CD4-positive, alpha-beta T cell (primary cell): ENCODE measurements at regions not wholly inside any gene's neighbourhood (a gene's known extent, or its start where the extent isn't known, plus 50 kb on each side); places are given as distances from the start of the nearest gene placed in this dataset.

ENCODE experiments used
- ATAC-seq: fragments of 200-7000 bp; cut with Tn5 transposase; one replicate; pipeline ENCODE4 v1.10.0; 2022; ENCODE audit warnings: mild to moderate bottlenecking; ENCODE audit not compliant: poor library complexity
- CTCF ChIA-PET: fragments of 350-600 bp; sonication (Branson Sonifier 250); formaldehyde crosslinking; loops from one replicate; lab custom pipeline; 2021; ENCODE audit warnings: antibody characterized with exemption, inconsistent platforms; lab: Charles Lee
- POLR2A ChIA-PET: fragments of 350-600 bp; sonication (Branson Sonifier 250); formaldehyde crosslinking; loops from one replicate; lab custom pipeline; 2021; ENCODE audit warnings: antibody characterized with exemption, inconsistent platforms; lab: Charles Lee
- DNase-seq, 14 experiments: peaks; one replicate each; pipeline ENCODE4 v3.0.0-alpha.2; 2013 to 2020; ENCODE audit warnings: mixed read lengths in 2 of 14
- H3K27ac ChIP-seq, 2 donors: one replicate each; pipeline versions ENCODE4 v1.5.1 to v1.7.0; 2013; ENCODE audit warnings: low read length in 2 of 2, low read depth in 1 of 2, mild to moderate bottlenecking in 1 of 2
- H3K27me3 ChIP-seq, 2 experiments: 1 replicate in 1 of 2; 2 replicates in 1 of 2; pipeline versions ENCODE4 v1.6.1 to v1.7.0; 2013; ENCODE audit warnings: low read length in 2 of 2, control low read depth in 1 of 2, mild to moderate bottlenecking in 1 of 2, moderate library complexity in 1 of 2; ENCODE audit not compliant: insufficient read depth in 2 of 2, control insufficient read depth in 1 of 2
- H3K36me3 ChIP-seq: one replicate; pipeline ENCODE4 v1.6.1; 2013; ENCODE audit warnings: low read length, control low read depth; ENCODE audit not compliant: insufficient read depth
- H3K4me1 ChIP-seq: one replicate; pipeline ENCODE4 v1.6.1; 2013; ENCODE audit warnings: low read length, control low read depth; ENCODE audit not compliant: insufficient read depth
- H3K4me3 ChIP-seq: one replicate; pipeline ENCODE4 v1.5.1; 2013; ENCODE audit warnings: mild to moderate bottlenecking, low read length, moderate library complexity
- H3K9me3 ChIP-seq, 2 experiments: 1 replicate in 1 of 2; 2 replicates in 1 of 2; pipeline versions ENCODE4 v1.6.1 to v1.7.0; 2013; ENCODE audit warnings: low read length in 2 of 2, mild to moderate bottlenecking in 2 of 2, control low read depth in 1 of 2, moderate library complexity in 1 of 2; ENCODE audit not compliant: control insufficient read depth in 1 of 2, insufficient read depth in 1 of 2
- H3K27ac Mint-ChIP-seq: one replicate; pipeline ENCODE4 v1.8.0; 2020; ENCODE audit warnings: mixed read lengths
- H3K27me3 Mint-ChIP-seq: one replicate; pipeline ENCODE4 v1.8.0; 2021; ENCODE audit warnings: mixed read lengths
- H3K36me3 Mint-ChIP-seq: one replicate; pipeline ENCODE4 v1.8.0; 2021; ENCODE audit warnings: low read depth, mixed read lengths
- H3K4me1 Mint-ChIP-seq: one replicate; pipeline ENCODE4 v1.8.0; 2021; ENCODE audit warnings: low read depth, mixed read lengths
- H3K4me3 Mint-ChIP-seq: one replicate; pipeline ENCODE4 v1.8.0; 2020; ENCODE audit warnings: mild to moderate bottlenecking, mixed read lengths
- H3K9me3 Mint-ChIP-seq: one replicate; pipeline ENCODE4 v1.8.0; 2020; ENCODE audit warnings: mixed read lengths
- intact Hi-C, 2 experiments: fragments of 100-400 bp; cut with DNase I in 1 of 2; cut with micrococcal nuclease in 1 of 2; formaldehyde crosslinking; loops; one replicate each; pipeline versions ENCODE4 v1.15.1 to v1.9.0; 2023 to 2025; cut with DNase I, micrococcal nuclease
- TF ChIP-seq, protein P1 (sequence below): fragments of 200-600 bp; IDR thresholded peaks from one replicate; pipeline ENCODE4 v1.8.0; 2022; ENCODE audit warnings: antibody characterized with exemption, mild to moderate bottlenecking

DNA sequence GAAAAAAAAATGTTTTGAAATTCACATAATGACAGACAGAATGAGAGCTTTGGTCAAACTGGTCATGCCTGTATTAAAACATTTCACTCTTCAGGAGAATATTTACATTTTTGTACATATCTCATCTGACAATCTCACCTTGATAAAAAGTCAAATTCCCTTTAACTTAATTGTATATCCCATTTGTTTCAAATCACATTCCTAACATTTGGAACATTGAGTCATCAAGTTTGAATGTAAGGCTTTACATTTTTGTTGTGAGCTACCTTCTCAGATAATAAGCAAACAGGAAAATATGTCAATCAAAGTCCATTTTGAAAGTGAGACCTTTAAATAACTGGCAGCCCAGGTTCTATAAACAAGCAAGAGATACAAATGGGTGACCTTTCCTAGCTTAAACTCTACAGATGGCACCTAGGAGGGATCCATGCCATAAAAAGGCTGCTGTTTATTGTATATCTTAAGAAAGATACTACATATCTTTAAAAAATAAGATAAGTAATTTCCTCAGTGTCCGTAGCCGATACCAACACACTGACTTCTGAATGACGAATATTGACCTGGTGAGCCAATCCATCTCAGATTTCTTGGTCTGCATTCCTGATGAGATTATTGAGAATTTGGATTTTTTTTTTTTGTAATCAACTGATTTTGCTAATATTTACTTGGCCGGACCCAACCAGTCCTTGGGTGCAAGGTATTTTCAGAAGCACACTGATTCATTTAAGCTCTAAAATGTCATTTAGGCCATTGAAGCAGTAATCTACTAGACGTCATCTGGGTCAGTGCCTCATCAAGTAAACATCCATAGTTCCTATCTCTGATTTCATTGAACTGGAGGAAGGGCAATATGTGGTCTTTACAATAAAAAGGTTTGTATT, 259.6 kb downstream of the BTG1 start:
- intact Hi-C loops, result no loop called here
- TF ChIP-seq, protein P1, sequence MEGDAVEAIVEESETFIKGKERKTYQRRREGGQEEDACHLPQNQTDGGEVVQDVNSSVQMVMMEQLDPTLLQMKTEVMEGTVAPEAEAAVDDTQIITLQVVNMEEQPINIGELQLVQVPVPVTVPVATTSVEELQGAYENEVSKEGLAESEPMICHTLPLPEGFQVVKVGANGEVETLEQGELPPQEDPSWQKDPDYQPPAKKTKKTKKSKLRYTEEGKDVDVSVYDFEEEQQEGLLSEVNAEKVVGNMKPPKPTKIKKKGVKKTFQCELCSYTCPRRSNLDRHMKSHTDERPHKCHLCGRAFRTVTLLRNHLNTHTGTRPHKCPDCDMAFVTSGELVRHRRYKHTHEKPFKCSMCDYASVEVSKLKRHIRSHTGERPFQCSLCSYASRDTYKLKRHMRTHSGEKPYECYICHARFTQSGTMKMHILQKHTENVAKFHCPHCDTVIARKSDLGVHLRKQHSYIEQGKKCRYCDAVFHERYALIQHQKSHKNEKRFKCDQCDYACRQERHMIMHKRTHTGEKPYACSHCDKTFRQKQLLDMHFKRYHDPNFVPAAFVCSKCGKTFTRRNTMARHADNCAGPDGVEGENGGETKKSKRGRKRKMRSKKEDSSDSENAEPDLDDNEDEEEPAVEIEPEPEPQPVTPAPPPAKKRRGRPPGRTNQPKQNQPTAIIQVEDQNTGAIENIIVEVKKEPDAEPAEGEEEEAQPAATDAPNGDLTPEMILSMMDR, result no peak
- H3K4me3 Mint-ChIP-seq, result no peak overlapping the region
- DNase-seq, result no peak
- H3K9me3 Mint-ChIP-seq, result no peaks in the 10 kb centered on the region
- POLR2A ChIA-PET, result interaction anchor here (3.2 kb wide), 1 partner anchor 8 kb away, joined by 15 read pairs; no protein-coding TSS in a partner anchor
- no peaks in the 10 kb centered on the region for H3K36me3 Mint-ChIP-seq
- H3K27ac ChIP-seq, result no peak overlapping the region
- no peaks in the 10 kb centered on the region for H3K27me3 Mint-ChIP-seq
- no peak for ATAC-seq
- no peaks in the 10 kb centered on the region for H3K4me1 ChIP-seq
- no peaks in the 10 kb centered on the region for H3K9me3 ChIP-seq
- H3K36me3 ChIP-seq, result no peaks in the 10 kb centered on the region
- no peak overlapping the region for H3K27ac Mint-ChIP-seq
- H3K4me3 ChIP-seq, result no peak overlapping the region
- H3K4me1 Mint-ChIP-seq, result peaks cover 15% of the 10 kb centered on the region
- no peaks in the 10 kb centered on the region for H3K27me3 ChIP-seq
- CTCF ChIA-PET, result interaction anchor here (1.9 kb wide), 1 partner anchor 75 kb away, joined by 4 read pairs; no protein-coding TSS in a partner anchor

DNA sequence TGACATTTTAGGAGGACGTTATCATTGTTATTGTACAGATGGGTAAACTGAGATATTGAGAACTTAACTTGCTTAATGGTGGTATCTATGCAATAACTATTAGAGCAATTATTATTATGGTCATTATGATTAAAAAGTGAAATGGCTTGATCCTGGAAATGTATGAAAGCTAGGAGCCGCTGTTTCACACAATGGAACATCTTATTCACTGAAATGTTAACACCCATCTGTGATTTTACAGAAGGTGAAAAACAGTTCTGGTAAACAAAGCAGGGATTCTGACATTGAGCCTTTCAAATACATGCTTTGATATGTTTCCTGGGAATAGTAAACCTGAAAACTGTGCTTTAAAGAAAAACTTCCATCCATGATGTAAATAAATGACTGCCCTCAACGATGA, 261.4 kb downstream of the BTG1 start:
- DNase-seq (no peak), ATAC-seq (no peak)
- Histone ChIP-seq H3K36me3 (no peaks in the 10 kb centered on the region), H3K27me3 (no peaks in the 10 kb centered on the region), H3K4me3 (no peak overlapping the region), H3K27ac (no peak overlapping the region), H3K4me1 (peaks cover 11% of the 10 kb centered on the region), H3K9me3 (no peaks in the 10 kb centered on the region)
- Mint-ChIP-seq H3K27me3 (no peaks in the 10 kb centered on the region), H3K9me3 (no peaks in the 10 kb centered on the region), H3K36me3 (no peaks in the 10 kb centered on the region), H3K4me3 (no peak overlapping the region), H3K4me1 (peaks cover 33% of the 10 kb centered on the region), H3K27ac (peak overlapping the region; percentile 30)
- POLR2A ChIA-PET, result interaction anchor here (0.8 to 1.1 kb wide), 3 partner anchors 10 to 260 kb away, joined by 3 to 5 read pairs (median 3); no protein-coding TSS in a partner anchor
- CTCF ChIA-PET, result no interaction called here
- intact Hi-C loops, result no loop called here
- TF ChIP-seq, protein P1, result no peak

DNA sequence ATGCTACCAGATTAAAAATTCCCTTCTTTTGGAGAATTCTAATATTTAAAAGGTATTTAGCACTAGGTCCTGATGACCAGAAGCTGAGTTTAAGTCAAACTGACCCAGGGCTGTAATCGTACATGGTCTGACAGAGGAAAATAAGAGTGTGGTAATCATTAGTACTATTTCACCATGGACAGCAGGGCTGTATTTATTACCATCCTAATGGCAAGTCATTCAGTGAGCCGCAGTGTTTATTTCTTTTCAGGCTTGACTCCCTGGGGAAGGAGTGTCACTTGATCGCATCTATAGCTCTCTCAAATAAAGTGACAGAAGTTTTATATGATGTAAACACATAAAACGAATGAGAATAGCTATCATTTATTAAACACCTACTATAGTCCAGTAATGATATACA, 261.8 kb downstream of the BTG1 start:
- ATAC-seq (no peak), DNase-seq (no peak)
- Histone ChIP-seq H3K9me3 (no peaks in the 10 kb centered on the region), H3K27me3 (no peaks in the 10 kb centered on the region), H3K36me3 (no peaks in the 10 kb centered on the region), H3K4me1 (peaks cover 11% of the 10 kb centered on the region), H3K27ac (no peak overlapping the region), H3K4me3 (no peak overlapping the region)
- peak overlapping the region; percentile 30 for H3K27ac Mint-ChIP-seq
- intact Hi-C loops, result no loop called here
- POLR2A ChIA-PET, result interaction anchor here (0.6 to 1.1 kb wide), 5 partner anchors 10 to 260 kb away, joined by 3 to 5 read pairs (median 3); no protein-coding TSS in a partner anchor
- H3K27me3 Mint-ChIP-seq, result no peaks in the 10 kb centered on the region
- H3K4me3 Mint-ChIP-seq, result no peak overlapping the region
- TF ChIP-seq, protein P1, result no peak
- no peaks in the 10 kb centered on the region for H3K9me3 Mint-ChIP-seq
- CTCF ChIA-PET, result no interaction called here
- no peaks in the 10 kb centered on the region for H3K36me3 Mint-ChIP-seq
- peaks cover 34% of the 10 kb centered on the region for H3K4me1 Mint-ChIP-seq
